HUDEP-2 (cell line): ENCODE measurements at regions not wholly inside any gene's neighbourhood (a gene's known extent, or its start where the extent isn't known, plus 50 kb on each side); places are given as distances from the start of the nearest gene placed in this dataset.
"Not testable (repeated sequence)": the region's sequence is repeated elsewhere in the genome, so short reads cannot be mapped to it uniquely, and the experiment has no call there.

Experiments
- DNase-seq, 76 experiments: peaks; one replicate each; lab custom pipeline; 2025; ENCODE audit not compliant: unreplicated experiment in 76 of 76; lab: John Stamatoyannopoulos, UW

- not testable (repeated sequence) for DNase-seq
These were observed 152.4 kb upstream of the NOTCH2NLA start for GRCh38 chr1:146381196-146381595.

- DNase-seq = peak in 74 of 76 experiments; percentile 23 to 96 (median 83)
These were observed 148.1 kb upstream of the NOTCH2NLA start for GRCh38 chr1:146376708-146377496.

DNA sequence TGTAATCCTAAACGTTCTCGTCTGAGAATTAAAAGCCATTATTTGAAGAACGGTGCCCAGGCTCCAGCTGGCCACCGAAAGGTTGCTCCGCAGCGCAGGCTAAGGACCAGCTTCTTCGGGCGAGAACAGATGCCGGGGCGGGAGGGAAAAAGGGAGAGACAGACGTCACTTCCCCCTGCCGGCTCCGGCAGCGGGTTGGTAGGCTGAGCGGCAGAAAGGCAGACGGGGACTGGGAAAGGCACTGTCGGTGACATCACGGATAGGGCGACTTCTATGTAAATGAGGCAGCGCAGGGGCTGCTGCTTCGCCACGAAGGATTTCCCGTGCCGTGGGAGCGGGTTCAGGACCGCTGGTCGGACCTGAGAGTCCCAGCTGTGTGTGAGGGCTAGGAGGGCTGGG is 147.5 kb upstream of the NOTCH2NLA start:
- DNase-seq = peak in 71 of 76 experiments; percentile 15 to 85 (median 67)

- not testable (repeated sequence) for DNase-seq
These were observed 146.3 kb upstream of the NOTCH2NLA start for GRCh38 chr1:146375108-146375507.

- peak in 8 of 76 experiments; percentile 2 to 32 (median 10) for DNase-seq
These were observed 141.1 kb upstream of the NOTCH2NLA start for GRCh38 chr1:146369940-146370339.

- not testable (repeated sequence) for DNase-seq
These were observed 126.6 kb upstream of the NOTCH2NLA start for GRCh38 chr1:146355373-146355772.

DNA sequence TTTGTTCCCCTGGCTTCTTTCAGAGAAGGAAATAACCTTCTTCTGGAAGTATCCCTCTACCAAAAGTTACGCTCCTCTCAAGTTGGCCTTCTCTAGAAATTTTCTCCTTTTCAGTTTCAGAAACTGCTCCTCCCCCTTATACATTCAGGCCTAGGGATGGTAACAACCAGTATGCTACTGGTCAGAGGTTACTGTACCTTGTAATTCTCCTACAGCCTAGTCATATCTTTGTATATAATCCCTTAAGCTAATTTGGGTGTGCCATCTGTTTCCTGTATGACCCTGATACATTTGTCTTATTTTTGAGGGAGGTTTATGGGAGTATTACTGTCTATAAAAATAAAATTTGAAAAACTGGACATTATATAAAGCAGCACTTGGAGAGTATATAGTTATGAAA is 98.0 kb upstream of the NOTCH2NLA start:
- DNase-seq = not testable (repeated sequence)

DNA sequence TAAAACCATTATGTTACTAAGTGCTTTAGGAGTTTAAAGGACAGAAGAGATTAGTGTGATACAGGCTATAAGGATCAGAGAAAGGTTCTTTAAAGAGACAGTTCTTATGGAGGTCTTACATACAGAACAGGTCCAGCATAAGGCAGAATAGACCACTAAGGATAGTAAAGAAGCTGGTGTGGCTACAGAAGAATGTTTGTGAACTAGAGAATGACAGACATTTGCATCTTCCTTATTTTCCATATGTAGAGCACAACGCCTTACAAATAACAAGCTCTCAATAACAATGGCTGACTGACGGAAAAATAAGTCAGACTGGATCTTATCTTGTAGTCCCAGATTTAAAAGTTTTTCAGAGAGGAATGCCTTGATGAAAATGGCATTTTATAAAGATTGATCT is 95.6 kb upstream of the NOTCH2NLA start:
- DNase-seq = not testable (repeated sequence)

DNA sequence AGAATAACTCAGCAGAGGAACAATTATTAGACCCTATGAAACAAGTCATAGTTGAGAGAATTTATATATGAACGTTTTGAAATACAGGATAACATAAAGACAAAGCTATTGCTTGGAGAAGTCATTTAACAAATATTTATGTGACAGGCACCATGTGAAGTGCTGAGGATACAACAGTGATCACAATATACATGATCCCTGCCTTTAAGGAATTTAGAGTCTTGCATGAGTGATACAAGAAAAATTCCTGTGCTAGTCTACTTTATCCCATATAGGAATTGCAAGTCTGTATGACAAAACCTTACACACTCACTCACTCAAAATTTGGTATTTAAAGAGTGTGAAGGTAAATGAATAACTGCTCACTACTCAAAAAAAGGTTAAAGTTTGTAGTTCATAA is 94.5 kb upstream of the NOTCH2NLA start:
- not testable (repeated sequence) for DNase-seq

GRCh38 chr1:146322893-146323292 is 94.1 kb upstream of the NOTCH2NLA start:
- DNase-seq = not testable (repeated sequence)

DNA sequence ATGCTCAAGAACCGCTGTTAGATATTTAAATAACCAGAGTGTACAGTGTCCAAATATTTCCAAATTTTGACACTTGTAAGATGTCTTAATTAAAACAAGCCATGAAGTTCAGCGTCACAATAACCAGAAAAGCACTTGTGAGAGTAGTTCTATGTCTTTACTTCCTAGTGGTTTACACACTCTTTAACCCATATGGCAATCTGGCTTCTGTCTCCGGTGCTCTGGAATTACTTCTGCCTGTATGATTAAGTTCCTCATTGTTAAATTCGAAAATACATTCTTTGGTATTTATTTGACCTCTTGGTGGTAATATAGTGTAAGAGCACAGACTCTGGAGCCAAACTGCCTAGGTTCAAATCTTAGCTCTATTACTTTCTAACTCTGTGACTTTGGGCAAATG is 89.9 kb upstream of the NOTCH2NLA start:
- DNase-seq = not testable (repeated sequence)

- not testable (repeated sequence) for DNase-seq
These were observed 89.0 kb upstream of the NOTCH2NLA start for GRCh38 chr1:146317785-146318184.

DNA sequence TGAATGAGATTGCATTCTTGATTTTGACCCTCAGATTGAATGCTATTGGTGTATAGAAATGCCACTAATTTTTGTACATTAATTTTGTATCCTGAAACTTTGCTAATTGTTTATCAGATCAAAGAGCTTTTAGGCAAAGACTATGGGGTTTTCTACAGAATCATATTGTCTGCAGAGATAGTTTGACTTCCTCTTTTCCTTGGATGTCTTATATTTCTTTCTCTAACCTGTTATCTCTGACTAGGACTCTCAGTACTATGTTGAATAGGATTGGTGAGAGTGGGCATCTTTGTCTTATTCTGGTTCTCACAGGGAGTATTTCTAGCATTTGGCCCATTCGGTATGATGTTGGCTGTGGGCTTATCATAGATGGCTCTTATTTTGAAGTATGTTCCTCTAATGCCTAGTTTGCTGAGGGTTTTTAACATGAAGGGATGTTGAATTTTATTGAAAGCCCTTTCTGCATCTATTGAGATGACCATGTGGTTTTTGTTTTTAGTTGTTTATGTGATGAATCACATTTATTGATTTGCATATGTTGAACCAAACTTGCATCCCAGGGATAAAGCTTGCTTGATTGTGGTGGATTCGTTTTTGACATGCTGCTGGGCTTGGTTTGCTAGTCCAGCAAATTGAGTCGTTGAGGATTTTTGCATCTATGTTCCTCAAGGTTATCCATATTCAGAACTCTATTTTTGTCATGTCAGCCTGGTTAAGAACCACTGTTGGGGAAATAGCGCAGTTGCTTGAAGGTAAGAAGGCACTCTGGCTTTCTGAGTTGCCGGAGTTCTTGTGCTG is 85.8 kb upstream of the NOTCH2NLA start:
- not testable (repeated sequence) for DNase-seq

GRCh38 chr1:146310579-146310978 is 81.8 kb upstream of the NOTCH2NLA start:
- DNase-seq = not testable (repeated sequence)

- DNase-seq = not testable (repeated sequence)
These were observed 80.6 kb upstream of the NOTCH2NLA start for GRCh38 chr1:146309427-146309826.

DNA sequence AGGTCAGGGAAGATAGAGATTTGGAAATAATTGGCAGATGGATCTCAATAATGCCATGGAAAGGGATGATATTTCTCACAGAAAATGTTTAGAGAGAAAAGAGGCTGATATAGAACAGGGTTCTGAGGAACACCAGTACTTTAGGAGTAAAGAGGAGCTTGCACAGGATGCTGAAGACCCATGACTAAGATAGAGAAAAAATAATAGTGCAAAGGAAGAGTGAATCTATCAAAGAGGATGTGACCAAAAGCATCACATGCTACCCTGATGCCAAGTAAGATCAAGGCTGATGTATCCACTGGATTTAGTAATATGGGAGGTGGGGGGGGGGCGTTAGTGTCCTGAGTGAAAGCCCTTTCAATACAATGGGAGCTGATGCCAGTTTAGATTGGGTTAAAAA is 80.1 kb upstream of the NOTCH2NLA start:
- DNase-seq = not testable (repeated sequence)

GRCh38 chr1:146308152-146308551 is 79.3 kb upstream of the NOTCH2NLA start:
- not testable (repeated sequence) for DNase-seq

- DNase-seq = not testable (repeated sequence)
These were observed 78.8 kb upstream of the NOTCH2NLA start for GRCh38 chr1:146307632-146308031.

GRCh38 chr1:146306651-146307050 is 77.8 kb upstream of the NOTCH2NLA start:
- DNase-seq = not testable (repeated sequence)

DNA sequence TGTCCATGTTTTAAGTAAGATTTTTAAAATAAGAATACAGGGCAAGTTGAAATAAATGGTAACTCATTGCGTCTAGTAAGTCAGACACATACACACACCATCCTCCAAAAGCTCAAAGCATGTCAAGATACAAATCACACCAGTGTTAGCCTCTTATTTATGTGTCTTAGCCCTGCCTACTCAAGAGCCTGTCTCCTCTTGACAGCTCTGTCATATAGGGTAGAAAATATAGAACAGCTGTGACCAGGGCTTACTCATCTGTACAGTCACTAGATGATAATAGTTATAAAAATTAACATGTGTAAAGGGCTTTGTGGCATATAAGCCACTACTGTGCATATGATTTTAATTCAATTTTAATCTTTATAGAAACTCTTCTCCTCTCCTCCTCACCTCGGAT is 76.6 kb upstream of the NOTCH2NLA start:
- DNase-seq = not testable (repeated sequence)

DNA sequence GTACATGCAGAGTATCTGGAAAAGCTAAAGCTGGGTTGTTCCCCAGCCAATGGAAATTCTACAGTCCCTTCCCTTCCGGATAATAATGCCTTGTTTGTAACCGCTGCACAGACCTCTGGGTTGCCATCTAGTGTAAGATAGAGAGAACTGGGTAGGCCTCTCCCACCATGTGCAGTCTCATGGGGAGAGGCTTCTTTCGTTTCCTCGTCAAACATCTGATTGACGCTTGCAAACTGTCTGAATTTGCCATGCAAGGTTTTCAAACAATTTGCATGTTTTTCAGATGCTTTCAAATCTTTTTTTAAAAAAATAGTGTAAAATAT is 69.7 kb upstream of the NOTCH2NLA start:
- DNase-seq = not testable (repeated sequence)
